ENCODE measurements at regions not wholly inside any gene's neighbourhood (a gene's known extent, or its start where the extent isn't known, plus 50 kb on each side); places are given as distances from the start of the nearest gene placed in this dataset.

DNA sequence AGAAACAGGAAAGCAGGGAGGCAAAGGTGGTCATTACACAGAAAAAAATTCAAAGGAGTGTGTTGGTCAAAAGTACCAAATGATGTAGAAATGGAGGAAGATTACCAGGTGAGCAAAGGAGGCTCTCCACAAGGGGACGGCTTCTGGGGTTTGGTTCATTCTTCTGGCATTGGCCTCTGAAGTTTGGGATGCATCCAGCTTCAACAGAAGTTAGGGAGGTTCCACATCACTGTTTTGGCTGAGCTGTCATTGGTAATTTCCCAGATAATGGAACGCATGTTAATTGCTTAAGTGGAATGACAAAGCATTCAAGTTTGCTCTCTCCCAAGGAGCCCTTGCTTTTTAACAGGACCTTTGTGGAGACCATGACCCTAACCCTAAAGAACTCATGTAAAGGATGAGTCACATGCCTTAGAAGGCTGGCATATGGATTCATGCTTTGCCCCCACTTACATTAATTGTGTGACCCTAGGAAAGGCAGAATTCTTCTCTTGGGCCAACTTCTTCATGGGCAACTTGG is 398.6 kb downstream of the GPAM start:
- H3K4me3 ChIP-seq (ENCODE audit: low read depth, low read length), result no peak overlapping the region
- TF ChIP-seq, protein P1, sequence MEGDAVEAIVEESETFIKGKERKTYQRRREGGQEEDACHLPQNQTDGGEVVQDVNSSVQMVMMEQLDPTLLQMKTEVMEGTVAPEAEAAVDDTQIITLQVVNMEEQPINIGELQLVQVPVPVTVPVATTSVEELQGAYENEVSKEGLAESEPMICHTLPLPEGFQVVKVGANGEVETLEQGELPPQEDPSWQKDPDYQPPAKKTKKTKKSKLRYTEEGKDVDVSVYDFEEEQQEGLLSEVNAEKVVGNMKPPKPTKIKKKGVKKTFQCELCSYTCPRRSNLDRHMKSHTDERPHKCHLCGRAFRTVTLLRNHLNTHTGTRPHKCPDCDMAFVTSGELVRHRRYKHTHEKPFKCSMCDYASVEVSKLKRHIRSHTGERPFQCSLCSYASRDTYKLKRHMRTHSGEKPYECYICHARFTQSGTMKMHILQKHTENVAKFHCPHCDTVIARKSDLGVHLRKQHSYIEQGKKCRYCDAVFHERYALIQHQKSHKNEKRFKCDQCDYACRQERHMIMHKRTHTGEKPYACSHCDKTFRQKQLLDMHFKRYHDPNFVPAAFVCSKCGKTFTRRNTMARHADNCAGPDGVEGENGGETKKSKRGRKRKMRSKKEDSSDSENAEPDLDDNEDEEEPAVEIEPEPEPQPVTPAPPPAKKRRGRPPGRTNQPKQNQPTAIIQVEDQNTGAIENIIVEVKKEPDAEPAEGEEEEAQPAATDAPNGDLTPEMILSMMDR (IDR thresholded peaks at IDR 0.05; ENCODE audit: control insufficient read depth, extremely low read depth, insufficient read depth), result no peak
- DNase-seq (ENCODE audit: low read depth), result no peak

DNA sequence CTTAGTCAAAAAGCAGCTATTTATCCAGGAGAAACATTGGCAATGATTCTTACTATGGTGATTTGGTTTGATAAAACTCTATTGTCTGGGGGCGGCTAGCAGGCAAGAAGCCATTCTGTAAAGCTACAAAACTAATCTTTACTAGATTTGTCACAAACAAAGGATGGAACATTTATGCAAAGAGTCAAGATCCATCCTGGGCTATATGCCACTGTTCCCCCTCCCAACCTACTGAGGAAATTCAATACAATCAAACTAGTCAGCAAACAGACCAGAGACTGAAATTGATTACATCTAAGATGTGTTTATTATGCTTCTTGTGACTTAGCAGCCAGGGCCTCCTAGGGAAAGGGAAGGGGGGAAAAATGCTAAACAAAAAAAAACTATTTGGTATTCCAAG is 397.6 kb downstream of the GPAM start:
- TF ChIP-seq, protein P1 (IDR thresholded peaks at IDR 0.05; ENCODE audit: control insufficient read depth, extremely low read depth, insufficient read depth), result no peak
- no peak overlapping the region for H3K4me3 ChIP-seq (ENCODE audit: low read depth, low read length)
- DNase-seq (ENCODE audit: low read depth), result peak; percentile 96

DNA sequence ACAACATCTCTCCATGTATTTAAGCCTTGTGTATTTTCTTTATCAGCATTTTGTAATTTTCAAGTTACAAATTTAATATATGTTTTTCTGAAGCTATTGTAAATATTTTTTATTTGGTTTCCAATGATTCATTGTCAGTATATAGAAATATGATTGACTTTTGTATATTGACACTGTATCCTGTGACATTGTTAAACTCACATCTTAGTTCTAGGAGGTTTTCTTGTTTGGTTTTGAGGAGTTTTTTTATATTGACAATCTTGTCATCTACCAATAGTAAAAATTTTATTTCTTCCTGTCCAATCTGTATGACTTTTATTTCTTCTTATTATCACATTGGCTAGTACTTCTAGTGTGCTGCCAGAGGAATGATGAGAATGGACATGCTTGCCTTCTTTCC is 393.7 kb downstream of the GPAM start:
- no peak overlapping the region for H3K4me3 ChIP-seq (ENCODE audit: low read depth, low read length)
- TF ChIP-seq, protein P1 (IDR thresholded peaks at IDR 0.05; ENCODE audit: control insufficient read depth, extremely low read depth, insufficient read depth), result no peak
- peak; percentile 91 for DNase-seq (ENCODE audit: low read depth)

DNA sequence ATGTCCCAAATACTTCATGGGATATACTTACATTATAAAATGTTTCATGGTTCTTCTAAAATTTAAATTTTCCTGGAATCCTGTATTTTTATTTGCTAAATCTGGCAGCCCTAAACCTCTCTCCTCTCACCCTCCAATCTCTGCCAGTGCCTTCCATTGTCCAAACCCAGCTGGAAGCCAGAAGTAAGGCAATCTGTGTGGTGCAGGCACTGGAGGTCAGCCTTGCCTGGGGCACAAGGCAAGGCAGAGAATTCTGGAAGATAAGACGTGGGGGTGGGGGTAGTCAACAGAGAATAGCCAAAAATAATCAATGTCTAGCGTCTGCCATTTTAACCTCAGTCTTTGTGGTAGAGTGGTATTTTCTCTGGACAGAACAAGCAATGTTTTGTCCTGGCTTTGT is 381.7 kb downstream of the GPAM start:
- DNase-seq (ENCODE audit: low read depth), result no peak
- H3K4me3 ChIP-seq (ENCODE audit: low read depth, low read length), result no peak overlapping the region
- TF ChIP-seq, protein P1 (IDR thresholded peaks at IDR 0.05; ENCODE audit: control insufficient read depth, extremely low read depth, insufficient read depth), result no peak

DNA sequence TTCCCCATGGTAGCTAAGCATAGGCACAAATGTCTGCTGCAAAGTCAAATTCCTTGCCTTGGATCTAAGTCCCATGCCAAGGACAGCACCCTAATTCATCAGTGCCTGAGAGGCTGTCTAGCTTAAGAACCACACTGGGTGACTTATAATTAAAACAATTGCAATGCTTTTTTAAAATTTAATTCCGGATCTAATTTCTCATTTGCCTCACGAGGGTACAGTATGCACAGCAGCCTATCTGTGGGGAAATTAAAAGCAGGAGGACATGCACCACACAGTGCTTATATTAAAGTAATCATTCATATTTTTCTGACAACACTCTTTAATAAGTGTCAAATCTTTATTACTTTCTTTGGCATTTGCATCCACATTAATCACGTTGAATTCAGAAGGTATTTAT is 378.8 kb downstream of the GPAM start:
- TF ChIP-seq, protein P1 (IDR thresholded peaks at IDR 0.05; ENCODE audit: control insufficient read depth, extremely low read depth, insufficient read depth), result no peak
- no peak overlapping the region for H3K4me3 ChIP-seq (ENCODE audit: low read depth, low read length)
- no peak for DNase-seq (ENCODE audit: low read depth)

DNA sequence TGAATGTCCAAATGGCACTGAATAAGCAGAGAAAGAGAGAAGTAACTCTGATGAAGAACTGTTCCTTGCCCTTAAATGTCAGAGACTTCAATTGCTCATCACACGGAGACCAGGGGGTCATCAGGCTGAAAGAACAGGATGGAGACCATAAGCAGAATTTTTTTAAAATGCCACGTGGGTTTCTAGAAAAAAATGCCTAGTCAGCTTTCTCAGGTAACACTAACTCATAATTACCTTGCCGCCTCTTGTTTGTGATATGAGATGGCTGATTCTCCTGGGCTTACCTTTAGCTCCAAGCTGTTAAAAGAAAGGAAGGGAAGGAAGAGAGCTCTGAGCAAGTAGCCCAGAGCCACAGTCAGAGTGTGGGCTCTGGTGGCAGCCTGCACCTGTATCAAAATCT is 372.0 kb downstream of the GPAM start:
- no peak for DNase-seq (ENCODE audit: low read depth)
- H3K4me3 ChIP-seq (ENCODE audit: low read depth, low read length), result no peak overlapping the region
- TF ChIP-seq, protein P1 (IDR thresholded peaks at IDR 0.05; ENCODE audit: control insufficient read depth, extremely low read depth, insufficient read depth), result no peak

DNA sequence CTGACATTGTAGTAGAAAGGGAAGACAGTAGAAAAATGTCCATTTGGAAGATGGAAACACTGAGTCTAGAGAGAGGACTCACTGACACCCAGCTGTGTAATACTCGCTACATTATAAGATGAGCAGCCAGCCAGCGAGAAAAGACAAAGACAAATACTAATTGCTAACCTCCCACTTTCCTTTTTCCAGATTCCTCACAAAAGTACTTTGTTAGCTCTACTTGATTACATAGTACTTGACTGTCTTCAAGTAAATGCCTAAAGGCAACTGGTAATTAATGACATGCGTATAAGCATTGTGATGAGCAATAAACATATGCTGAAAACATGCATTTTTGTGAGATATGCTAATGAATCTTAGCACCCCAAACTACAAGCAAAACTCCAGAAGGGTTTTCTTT is 363.1 kb downstream of the GPAM start:
- H3K4me3 ChIP-seq (ENCODE audit: low read depth, low read length), result no peak overlapping the region
- TF ChIP-seq, protein P1 (IDR thresholded peaks at IDR 0.05; ENCODE audit: control insufficient read depth, extremely low read depth, insufficient read depth), result no peak
- DNase-seq (ENCODE audit: low read depth), result no peak

All from LNCaP clone FGC (cell line).